Left hindlimb (tissue), 1 donor: ENCODE measurements at regions not wholly inside any gene's neighbourhood (a gene's known extent, or its start where the extent isn't known, plus 50 kb on each side); places are given as distances from the start of the nearest gene placed in this dataset.

ENCODE experiments used
- DNase-seq: peaks from one replicate; pipeline ENCODE4 v3.0.0-alpha.2; 2018

GRCh38 chr7:88700725-88701124, 58.8 kb upstream of the ZNF804B start:
- no peak for DNase-seq

- DNase-seq, result no peak
These were observed 65.3 kb upstream of the ZNF804B start for GRCh38 chr7:88694207-88694606.

DNA sequence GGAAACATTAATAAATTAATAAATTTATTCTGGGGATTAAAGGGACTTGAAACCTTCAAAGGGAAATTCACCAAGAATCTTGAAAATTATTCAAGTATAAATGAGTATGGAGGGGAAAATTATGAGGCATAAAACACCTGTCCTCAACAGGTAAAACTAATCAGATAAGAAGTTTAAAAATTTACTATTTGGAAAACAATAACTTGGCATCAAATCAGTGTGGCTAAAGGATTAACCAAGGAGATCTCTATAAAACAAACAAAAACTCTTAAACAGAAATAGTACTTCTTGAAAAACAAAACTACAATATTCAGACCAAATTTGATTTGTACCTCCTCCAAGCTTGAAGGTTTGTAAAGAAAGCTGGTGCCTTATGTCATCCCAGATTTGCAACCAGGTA, 66.4 kb upstream of the ZNF804B start:
- no peak for DNase-seq

DNA sequence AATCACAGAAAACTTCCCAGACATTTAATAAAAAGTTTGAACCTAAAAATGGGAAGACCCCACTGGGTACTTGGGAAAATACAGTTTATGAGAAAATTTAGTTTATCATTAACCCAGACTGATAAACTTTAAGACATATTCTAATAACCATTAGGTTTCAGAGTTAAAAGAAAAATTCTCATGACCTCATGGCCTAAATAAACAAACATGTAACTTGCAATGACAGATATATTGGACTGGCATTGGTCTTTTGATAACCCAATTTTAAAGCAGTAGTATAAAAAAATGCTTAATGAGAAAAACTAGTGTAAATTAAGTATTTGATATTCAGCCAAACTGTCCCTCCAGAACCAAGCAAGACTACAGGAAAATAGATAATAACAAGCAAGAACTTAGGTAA, 67.0 kb upstream of the ZNF804B start:
- no peak for DNase-seq

GRCh38 chr7:88689821-88690220, 69.7 kb upstream of the ZNF804B start:
- no peak for DNase-seq

GRCh38 chr7:88688222-88688621, 71.3 kb upstream of the ZNF804B start:
- DNase-seq, result no peak

- peak; percentile 29 for DNase-seq
These were observed 72.9 kb upstream of the ZNF804B start for GRCh38 chr7:88686468-88687229.

DNA sequence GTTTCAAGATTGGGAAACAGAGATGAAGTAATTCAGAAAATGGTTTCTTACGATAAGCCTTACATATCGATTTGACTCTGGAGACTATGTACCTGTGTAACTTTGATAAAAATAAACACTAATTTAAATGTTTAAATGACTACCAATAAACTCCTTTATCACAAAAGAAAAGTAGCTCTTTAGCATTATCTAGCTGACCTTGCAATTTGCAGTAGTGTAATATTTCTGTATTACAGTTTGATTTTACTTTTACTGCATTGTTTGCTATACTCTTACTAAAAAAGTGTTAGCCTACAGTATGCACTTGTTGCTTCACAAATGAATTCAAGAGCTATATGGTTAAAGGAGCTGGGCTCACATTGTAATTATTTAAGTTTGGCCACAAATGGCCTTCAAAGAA, 77.8 kb upstream of the ZNF804B start:
- no peak for DNase-seq

- DNase-seq, result no peak
These were observed 89.0 kb upstream of the ZNF804B start for GRCh38 chr7:88670536-88670935.

- no peak for DNase-seq
These were observed 89.6 kb upstream of the ZNF804B start for GRCh38 chr7:88669913-88670312.

- DNase-seq, result no peak
These were observed 90.9 kb upstream of the ZNF804B start for GRCh38 chr7:88668591-88668990.

DNA sequence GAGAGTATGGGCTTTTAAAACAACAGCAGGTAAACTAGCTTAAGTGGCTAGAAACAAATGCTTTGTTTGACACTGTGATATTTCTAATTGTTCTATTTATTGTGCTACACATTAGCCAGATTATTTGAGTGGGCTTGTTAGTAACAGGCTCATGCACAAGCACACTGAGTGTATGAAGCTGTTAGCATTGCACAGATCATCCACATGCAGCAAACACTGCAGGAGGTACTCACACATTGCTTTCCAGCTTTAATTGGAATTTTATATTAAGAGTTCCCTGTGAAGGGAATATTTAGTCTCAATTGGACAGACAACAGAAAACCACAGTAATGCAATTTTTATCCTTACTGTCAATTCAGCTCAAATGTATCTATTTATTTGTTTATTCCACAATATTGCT, 92.9 kb upstream of the ZNF804B start:
- DNase-seq, result no peak

GRCh38 chr7:88665892-88666514, 93.5 kb upstream of the ZNF804B start:
- DNase-seq, result no peak

- no peak for DNase-seq
These were observed 94.8 kb upstream of the ZNF804B start for GRCh38 chr7:88664630-88665233.

- DNase-seq, result no peak
These were observed 97.6 kb upstream of the ZNF804B start for GRCh38 chr7:88661921-88662320.

- DNase-seq, result no peak
These were observed 111.7 kb upstream of the ZNF804B start for GRCh38 chr7:88647825-88648224.

GRCh38 chr7:88638583-88638982, 120.9 kb upstream of the ZNF804B start:
- DNase-seq, result no peak

DNA sequence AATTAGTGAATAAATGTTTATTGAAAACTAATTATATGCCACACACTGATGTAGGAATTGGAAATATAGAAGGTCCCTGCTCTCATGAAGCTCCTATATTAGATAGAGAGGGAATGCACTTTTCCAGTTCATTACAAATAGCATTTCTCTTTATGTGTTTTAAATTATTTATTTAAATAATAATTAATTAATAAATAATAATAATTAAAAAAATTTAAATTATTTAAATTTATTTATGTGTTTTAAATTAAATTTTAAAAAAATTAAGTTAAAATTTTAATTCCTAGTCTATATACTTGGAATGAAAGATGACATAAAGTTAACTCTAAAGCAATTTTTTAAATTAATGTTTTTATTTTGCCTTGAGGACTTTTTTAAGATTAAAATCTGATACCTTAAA, 121.7 kb upstream of the ZNF804B start:
- no peak for DNase-seq

DNA sequence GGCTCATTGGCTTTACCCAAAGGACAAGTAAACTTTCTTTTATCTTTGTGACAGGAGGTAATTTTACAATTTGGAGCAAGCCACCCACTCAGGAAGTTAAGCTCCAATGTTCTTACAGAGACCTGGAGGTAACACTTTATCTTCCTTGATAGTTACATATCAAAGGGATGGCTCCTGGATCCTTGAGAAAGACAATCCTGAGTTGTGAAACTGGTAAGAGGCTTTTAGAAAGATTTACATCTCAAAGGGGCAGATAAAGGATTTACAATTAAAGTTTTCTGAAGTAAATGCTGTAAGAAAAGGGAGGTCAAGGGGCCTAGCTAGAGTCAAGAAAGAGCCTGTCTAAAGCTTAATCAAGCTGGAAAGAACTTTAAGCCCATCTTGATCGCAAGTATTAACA, 124.4 kb upstream of the ZNF804B start:
- DNase-seq, result no peak

- no peak for DNase-seq
These were observed 129.9 kb upstream of the ZNF804B start for GRCh38 chr7:88629559-88629958.

GRCh38 chr7:88628363-88629085, 131.0 kb upstream of the ZNF804B start:
- no peak for DNase-seq

GRCh38 chr7:88617185-88617584, 142.3 kb upstream of the ZNF804B start:
- DNase-seq, result no peak

DNA sequence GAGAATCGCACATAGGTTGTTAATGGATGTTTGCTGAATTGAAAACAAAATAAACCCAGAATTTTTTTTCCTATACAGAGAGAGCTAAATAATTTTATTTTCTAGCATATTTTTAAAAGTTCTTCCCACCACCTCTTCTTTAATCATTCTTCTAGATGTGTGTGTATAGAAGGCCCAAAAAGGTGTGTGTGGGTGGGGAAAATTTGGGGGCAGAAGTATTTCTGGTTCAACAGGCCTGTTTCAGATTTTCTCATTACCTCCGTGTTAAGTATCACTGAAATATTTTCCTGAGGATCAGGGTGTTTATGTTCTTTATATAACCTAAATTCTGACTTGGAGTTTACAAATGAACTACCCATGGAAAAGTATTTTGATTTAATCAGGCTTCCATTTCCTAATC, 144.2 kb upstream of the ZNF804B start:
- DNase-seq, result no peak

DNA sequence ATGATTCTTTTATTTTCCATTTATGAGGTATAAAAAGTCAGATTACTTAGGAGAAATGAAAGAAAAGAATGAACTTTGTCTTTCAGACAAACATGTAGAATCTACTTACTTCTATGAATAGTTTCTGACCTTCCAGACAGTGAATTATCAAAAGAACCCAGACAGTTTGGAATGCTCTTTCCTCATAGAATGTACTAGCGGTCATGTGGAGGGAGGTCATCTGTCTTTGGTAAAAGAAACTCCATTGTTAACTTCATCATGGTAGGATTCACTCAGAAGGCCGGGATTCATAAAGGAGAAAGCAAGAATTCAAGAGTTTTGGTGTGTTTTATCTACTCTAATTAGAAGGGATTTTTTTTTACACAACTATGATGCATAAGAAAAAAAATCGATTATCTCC, 144.8 kb upstream of the ZNF804B start:
- DNase-seq, result no peak
